HG02571 (cell line): ENCODE measurements at regions not wholly inside any gene's neighbourhood (a gene's known extent, or its start where the extent isn't known, plus 50 kb on each side); places are given as distances from the start of the nearest gene placed in this dataset.

Source experiments
- ATAC-seq: cut with Tn5 transposase; IDR thresholded peaks from one replicate; pipeline ENCODE4 v1.9.1; 2021; ENCODE audit warnings: mild to moderate bottlenecking, moderate library complexity; ENCODE audit not compliant: unreplicated experiment

GRCh38 chr17:69878661-69879060 lies 196.4 kb upstream of the KCNJ16 start:
- ATAC-seq = no peak

GRCh38 chr17:69879576-69879975 lies 195.4 kb upstream of the KCNJ16 start:
- no peak for ATAC-seq

- ATAC-seq = no peak
Observed at GRCh38 chr17:69880591-69881112, 194.4 kb upstream of the KCNJ16 start.

- no peak for ATAC-seq
Observed at GRCh38 chr17:69882281-69882680, 192.7 kb upstream of the KCNJ16 start.

GRCh38 chr17:69883120-69883519 lies 191.9 kb upstream of the KCNJ16 start:
- ATAC-seq = no peak

GRCh38 chr17:69884356-69884755 lies 190.7 kb upstream of the KCNJ16 start:
- no peak for ATAC-seq

- ATAC-seq = no peak
Observed at GRCh38 chr17:69884846-69885245, 190.2 kb upstream of the KCNJ16 start.

- ATAC-seq = no peak
Observed at GRCh38 chr17:69898601-69899000, 176.4 kb upstream of the KCNJ16 start.

GRCh38 chr17:69900101-69900500 lies 174.9 kb upstream of the KCNJ16 start:
- no peak for ATAC-seq

GRCh38 chr17:69900829-69901228 lies 174.2 kb upstream of the KCNJ16 start:
- no peak for ATAC-seq

- no peak for ATAC-seq
Observed at GRCh38 chr17:69906306-69906705, 168.7 kb upstream of the KCNJ16 start.

- no peak for ATAC-seq
Observed at GRCh38 chr17:69907132-69907847, 167.7 kb upstream of the KCNJ16 start.

GRCh38 chr17:69908626-69909368 lies 166.2 kb upstream of the KCNJ16 start:
- ATAC-seq = no peak

GRCh38 chr17:69909389-69909788 lies 165.6 kb upstream of the KCNJ16 start:
- no peak for ATAC-seq

- no peak for ATAC-seq
Observed at GRCh38 chr17:69912805-69913204, 162.2 kb upstream of the KCNJ16 start.

- ATAC-seq = no peak
Observed at GRCh38 chr17:69913216-69913615, 161.8 kb upstream of the KCNJ16 start.

GRCh38 chr17:69913616-69914015 lies 161.4 kb upstream of the KCNJ16 start:
- ATAC-seq = no peak

GRCh38 chr17:69914520-69914919 lies 160.5 kb upstream of the KCNJ16 start:
- no peak for ATAC-seq

GRCh38 chr17:69916761-69917160 lies 158.3 kb upstream of the KCNJ16 start:
- ATAC-seq = no peak

- no peak for ATAC-seq
Observed at GRCh38 chr17:69918164-69918563, 156.9 kb upstream of the KCNJ16 start.

GRCh38 chr17:69919789-69920188 lies 155.2 kb upstream of the KCNJ16 start:
- ATAC-seq = no peak

GRCh38 chr17:69921046-69921445 lies 154.0 kb upstream of the KCNJ16 start:
- ATAC-seq = no peak
